Left kidney (tissue), 1 donor: ENCODE measurements at regions not wholly inside any gene's neighbourhood (a gene's known extent, or its start where the extent isn't known, plus 50 kb on each side); places are given as distances from the start of the nearest gene placed in this dataset.

Experiments
- DNase-seq: peaks from one replicate; pipeline ENCODE4 v3.0.0-alpha.2; 2013

GRCh38 chr9:89746385-89747116 lies 141.7 kb downstream of the GADD45G start:
- DNase-seq, result no peak

GRCh38 chr9:89747596-89747995 lies 142.8 kb downstream of the GADD45G start:
- DNase-seq, result no peak

- DNase-seq, result no peak
Measured at GRCh38 chr9:89748021-89748670, 143.3 kb downstream of the GADD45G start.

- no peak for DNase-seq
Measured at GRCh38 chr9:89748831-89749499, 144.2 kb downstream of the GADD45G start.

GRCh38 chr9:89749500-89750116 lies 144.8 kb downstream of the GADD45G start:
- no peak for DNase-seq

GRCh38 chr9:89750117-89750791 lies 145.4 kb downstream of the GADD45G start:
- DNase-seq, result peak; percentile 75

GRCh38 chr9:89751079-89751825 lies 146.4 kb downstream of the GADD45G start:
- DNase-seq, result no peak

- DNase-seq, result no peak
Measured at GRCh38 chr9:89752154-89752553, 147.3 kb downstream of the GADD45G start.

- no peak for DNase-seq
Measured at GRCh38 chr9:89753472-89754055, 148.8 kb downstream of the GADD45G start.

- DNase-seq, result no peak
Measured at GRCh38 chr9:89754193-89754592, 149.4 kb downstream of the GADD45G start.

GRCh38 chr9:89755821-89756220 lies 151.0 kb downstream of the GADD45G start:
- no peak for DNase-seq

- no peak for DNase-seq
Measured at GRCh38 chr9:89756891-89757537, 152.2 kb downstream of the GADD45G start.

- no peak for DNase-seq
Measured at GRCh38 chr9:89757776-89758528, 153.1 kb downstream of the GADD45G start.

GRCh38 chr9:89759572-89759971 lies 154.8 kb downstream of the GADD45G start:
- no peak for DNase-seq

GRCh38 chr9:89760123-89760522 lies 155.3 kb downstream of the GADD45G start:
- no peak for DNase-seq

GRCh38 chr9:89764217-89764616 lies 159.4 kb downstream of the GADD45G start:
- no peak for DNase-seq

GRCh38 chr9:89765211-89765946 lies 160.6 kb downstream of the GADD45G start:
- no peak for DNase-seq

GRCh38 chr9:89766991-89767390 lies 162.2 kb downstream of the GADD45G start:
- DNase-seq, result no peak

GRCh38 chr9:89768051-89768450 lies 163.2 kb downstream of the GADD45G start:
- DNase-seq, result no peak
